ENCODE measurements at regions not wholly inside any gene's neighbourhood (a gene's known extent, or its start where the extent isn't known, plus 50 kb on each side); places are given as distances from the start of the nearest gene placed in this dataset.

GRCh38 chr7:113715981-113716856 lies 202.6 kb downstream of the PPP1R3A start:
- TF ChIP-seq CTCF (IDR thresholded peaks at IDR 0.05) (no peak), POLR2A (IDR thresholded peaks at IDR 0.05) (no peak)

Data from esophagus squamous epithelium (tissue), 4 donors.